Mesendoderm (in vitro differentiated cells): ENCODE measurements at regions not wholly inside any gene's neighbourhood (a gene's known extent, or its start where the extent isn't known, plus 50 kb on each side); places are given as distances from the start of the nearest gene placed in this dataset.

ENCODE experiments used
- DNase-seq: peaks from one replicate; pipeline ENCODE4 v3.0.0; 2013
- H2AK5ac ChIP-seq: 2 replicates; pipeline ENCODE4 v1.6.1; 2013; ENCODE audit warnings: low read length, inconsistent platforms
- H2BK120ac ChIP-seq: 2 replicates; pipeline ENCODE4 v1.6.1; 2013; ENCODE audit warnings: low read depth, mild to moderate bottlenecking, low read length, moderate library complexity, mixed read lengths
- H2BK15ac ChIP-seq: replicated peaks from 2 replicates; pipeline ENCODE4 v1.6.1; 2013; ENCODE audit warnings: low read depth, mild to moderate bottlenecking, moderate library complexity
- H2BK5ac ChIP-seq: 2 replicates; pipeline ENCODE4 v1.6.1; 2013; ENCODE audit warnings: low read length, inconsistent platforms
- H3K18ac ChIP-seq: 2 replicates; pipeline ENCODE4 v1.6.1; 2013; ENCODE audit warnings: mild to moderate bottlenecking, low read length, mixed read lengths
- H3K23ac ChIP-seq: one replicate; pipeline ENCODE4 v1.6.1; 2013; ENCODE audit warnings: low read length
- H3K27ac ChIP-seq: 2 replicates; pipeline ENCODE4 v1.5.1; 2013; ENCODE audit warnings: low read depth, mild to moderate bottlenecking, inconsistent platforms, low read length, moderate library complexity
- H3K27me3 ChIP-seq: 2 replicates; pipeline ENCODE4 v1.6.1; 2013; ENCODE audit warnings: low read length, control low read depth, mild to moderate bottlenecking, inconsistent platforms; ENCODE audit not compliant: insufficient read depth, poor library complexity
- H3K36me3 ChIP-seq: 2 replicates; pipeline ENCODE4 v1.6.1; 2013; ENCODE audit warnings: low read length, inconsistent platforms; ENCODE audit not compliant: control insufficient read depth, insufficient read depth
- H3K4ac ChIP-seq: one replicate; pipeline ENCODE4 v1.6.1; 2013; ENCODE audit warnings: low read depth, mild to moderate bottlenecking, low read length, moderate library complexity
- H3K4me1 ChIP-seq: 2 replicates; pipeline ENCODE4 v1.6.1; 2013; ENCODE audit warnings: low read depth, low read length, inconsistent platforms; ENCODE audit not compliant: control insufficient read depth
- H3K4me2 ChIP-seq: 2 replicates; pipeline ENCODE4 v1.6.1; 2013; ENCODE audit warnings: low read length
- H3K4me3 ChIP-seq: 2 replicates; pipeline ENCODE4 v1.5.1; 2013; ENCODE audit warnings: mild to moderate bottlenecking, low read length
- H3K56ac ChIP-seq: one replicate; pipeline ENCODE4 v1.6.1; 2013; ENCODE audit warnings: low read length
- H3K79me1 ChIP-seq: 2 replicates; pipeline ENCODE4 v1.6.1; 2013; ENCODE audit warnings: low read length, inconsistent platforms
- H3K79me2 ChIP-seq: 2 replicates; pipeline ENCODE4 v1.6.1; 2013; ENCODE audit warnings: mild to moderate bottlenecking, low read length; ENCODE audit not compliant: control insufficient read depth, insufficient read depth
- H3K9ac ChIP-seq: 2 replicates; pipeline ENCODE4 v1.6.1; 2013; ENCODE audit warnings: low read length, inconsistent platforms
- H4K5ac ChIP-seq: one replicate; pipeline ENCODE4 v1.6.1; 2013; ENCODE audit warnings: low read length
- H4K8ac ChIP-seq: one replicate; pipeline ENCODE4 v1.6.1; 2013; ENCODE audit warnings: low read depth, mild to moderate bottlenecking, control low read depth, low read length, moderate library complexity
- WGBS: extraction: QIAGEN DNeasy Blood & Tissue Kit; methylation state at CpG from one replicate; pipeline ENCODE4 v1.1.7; 2013; ENCODE audit warnings: low lambda C conversion rate, missing lambda C conversion rate; ENCODE audit not compliant: insufficient coverage; ENCODE audit errors: extremely low coverage; 5-methylcytosine and 5-hydroxymethylcytosine counted together

DNA sequence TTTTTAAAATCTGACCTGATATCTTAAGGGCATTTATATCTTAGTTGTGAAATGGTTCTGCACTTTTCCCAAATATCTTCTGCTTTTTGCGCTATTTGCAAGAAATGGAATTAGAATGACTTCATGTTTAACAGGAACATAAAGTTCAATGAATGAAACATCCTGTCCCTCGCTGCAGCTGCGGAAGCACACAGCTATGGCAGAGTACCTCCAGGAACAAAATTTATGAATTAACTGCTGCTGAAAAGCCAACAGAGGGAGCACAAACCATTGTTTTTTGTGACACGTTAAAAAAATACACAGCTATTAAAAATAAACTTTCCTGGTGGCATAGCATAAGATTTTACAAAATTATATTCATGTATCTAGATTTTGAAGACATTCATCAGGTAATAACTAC lies 404.4 kb upstream of the MDFIC2 start:
- no peaks in the 10 kb centered on the region for H3K4me1 ChIP-seq
- no CpG with 5 or more reads among the region's 4 CpGs for WGBS
- H3K79me1 ChIP-seq: no peaks in the 10 kb centered on the region

GRCh38 chr3:70712449-70713082 lies 400.1 kb upstream of the MDFIC2 start:
- Histone ChIP-seq H2BK15ac (no peak overlapping the region), H3K18ac (no peak overlapping the region), H3K4me1 (no peaks in the 10 kb centered on the region), H3K56ac (no peak overlapping the region), H2BK5ac (no peak overlapping the region), H3K23ac (no peak overlapping the region), H2BK120ac (no peak overlapping the region), H3K4ac (no peak overlapping the region), H4K5ac (no peak overlapping the region), H3K36me3 (no peaks in the 10 kb centered on the region), H3K79me2 (no peaks in the 10 kb centered on the region), H3K27me3 (no peaks in the 10 kb centered on the region), H3K27ac (no peak overlapping the region), H4K8ac (no peak overlapping the region), H3K9ac (no peak overlapping the region), H2AK5ac (no peak overlapping the region), H3K4me2 (no peak overlapping the region), H3K79me1 (no peaks in the 10 kb centered on the region), H3K4me3 (no peak overlapping the region)
- WGBS: no CpG with 5 or more reads among the region's 1 CpG
- DNase-seq: no peak

More for the DNA sequence above, 404.4 kb upstream of the MDFIC2 start:
- no peak overlapping the region for H3K23ac ChIP-seq
- no peak overlapping the region for H4K8ac ChIP-seq
- no peak overlapping the region for H3K56ac ChIP-seq
- H3K18ac ChIP-seq: no peak overlapping the region
- H3K27ac ChIP-seq: no peak overlapping the region
- H2BK15ac ChIP-seq: no peak overlapping the region
- no peak overlapping the region for H2BK120ac ChIP-seq
- H3K27me3 ChIP-seq: no peaks in the 10 kb centered on the region
- no peak overlapping the region for H3K4me2 ChIP-seq
- no peak overlapping the region for H2BK5ac ChIP-seq
- no peak for DNase-seq
- H2AK5ac ChIP-seq: no peak overlapping the region
- H3K4me3 ChIP-seq: no peak overlapping the region
- H3K36me3 ChIP-seq: no peaks in the 10 kb centered on the region
- no peaks in the 10 kb centered on the region for H3K79me2 ChIP-seq
- no peak overlapping the region for H3K4ac ChIP-seq
- H3K9ac ChIP-seq: no peak overlapping the region
- no peak overlapping the region for H4K5ac ChIP-seq

- Histone ChIP-seq H3K9ac (no peak overlapping the region), H3K36me3 (no peaks in the 10 kb centered on the region), H3K4ac (no peak overlapping the region), H2BK120ac (no peak overlapping the region), H3K27me3 (no peaks in the 10 kb centered on the region), H3K23ac (no peak overlapping the region), H4K5ac (no peak overlapping the region), H3K79me1 (no peaks in the 10 kb centered on the region), H3K56ac (no peak overlapping the region), H2BK15ac (no peak overlapping the region), H3K18ac (no peak overlapping the region), H3K4me2 (no peak overlapping the region), H2AK5ac (no peak overlapping the region), H3K79me2 (no peaks in the 10 kb centered on the region), H3K27ac (no peak overlapping the region), H2BK5ac (no peak overlapping the region), H3K4me1 (no peaks in the 10 kb centered on the region), H4K8ac (no peak overlapping the region), H3K4me3 (no peak overlapping the region)
- DNase-seq: no peak
- no CpG with 5 or more reads among the region's 16 CpGs for WGBS
Measured at GRCh38 chr3:70703305-70704102, 391.1 kb upstream of the MDFIC2 start.

- no CpG with 5 or more reads among the region's 2 CpGs for WGBS
- H4K8ac ChIP-seq: no peak overlapping the region
- H3K36me3 ChIP-seq: no peaks in the 10 kb centered on the region
Measured at GRCh38 chr3:70702132-70702531, 389.7 kb upstream of the MDFIC2 start.

GRCh38 chr3:70684701-70685100 lies 372.3 kb upstream of the MDFIC2 start:
- Histone ChIP-seq H4K5ac (no peak overlapping the region), H3K4me1 (no peaks in the 10 kb centered on the region), H3K4ac (no peak overlapping the region), H4K8ac (no peak overlapping the region), H2BK120ac (no peak overlapping the region), H3K4me3 (no peak overlapping the region), H2AK5ac (no peak overlapping the region), H2BK15ac (no peak overlapping the region), H3K36me3 (no peaks in the 10 kb centered on the region), H2BK5ac (no peak overlapping the region), H3K27me3 (no peaks in the 10 kb centered on the region), H3K79me2 (no peaks in the 10 kb centered on the region), H3K9ac (no peak overlapping the region), H3K23ac (no peak overlapping the region), H3K56ac (no peak overlapping the region), H3K18ac (no peak overlapping the region), H3K4me2 (no peak overlapping the region), H3K79me1 (no peaks in the 10 kb centered on the region), H3K27ac (no peak overlapping the region)
- WGBS: no CpG with 5 or more reads among the region's 1 CpG
- no peak for DNase-seq

More at GRCh38 chr3:70702132-70702531, 389.7 kb upstream of the MDFIC2 start:
- Histone ChIP-seq H3K79me1 (no peaks in the 10 kb centered on the region), H3K56ac (no peak overlapping the region), H3K23ac (no peak overlapping the region), H3K4ac (no peak overlapping the region), H3K4me2 (no peak overlapping the region), H2AK5ac (no peak overlapping the region), H2BK5ac (no peak overlapping the region), H2BK15ac (no peak overlapping the region), H3K18ac (no peak overlapping the region), H3K4me3 (no peak overlapping the region), H3K9ac (no peak overlapping the region), H3K79me2 (no peaks in the 10 kb centered on the region), H2BK120ac (no peak overlapping the region), H4K5ac (no peak overlapping the region), H3K27me3 (no peaks in the 10 kb centered on the region), H3K27ac (no peak overlapping the region), H3K4me1 (no peaks in the 10 kb centered on the region)
- no peak for DNase-seq
